ENCODE measurements at regions not wholly inside any gene's neighbourhood (a gene's known extent, or its start where the extent isn't known, plus 50 kb on each side); places are given as distances from the start of the nearest gene placed in this dataset.
"Not testable (repeated sequence)": the region's sequence is repeated elsewhere in the genome, so short reads cannot be mapped to it uniquely, and the experiment has no call there.

DNA sequence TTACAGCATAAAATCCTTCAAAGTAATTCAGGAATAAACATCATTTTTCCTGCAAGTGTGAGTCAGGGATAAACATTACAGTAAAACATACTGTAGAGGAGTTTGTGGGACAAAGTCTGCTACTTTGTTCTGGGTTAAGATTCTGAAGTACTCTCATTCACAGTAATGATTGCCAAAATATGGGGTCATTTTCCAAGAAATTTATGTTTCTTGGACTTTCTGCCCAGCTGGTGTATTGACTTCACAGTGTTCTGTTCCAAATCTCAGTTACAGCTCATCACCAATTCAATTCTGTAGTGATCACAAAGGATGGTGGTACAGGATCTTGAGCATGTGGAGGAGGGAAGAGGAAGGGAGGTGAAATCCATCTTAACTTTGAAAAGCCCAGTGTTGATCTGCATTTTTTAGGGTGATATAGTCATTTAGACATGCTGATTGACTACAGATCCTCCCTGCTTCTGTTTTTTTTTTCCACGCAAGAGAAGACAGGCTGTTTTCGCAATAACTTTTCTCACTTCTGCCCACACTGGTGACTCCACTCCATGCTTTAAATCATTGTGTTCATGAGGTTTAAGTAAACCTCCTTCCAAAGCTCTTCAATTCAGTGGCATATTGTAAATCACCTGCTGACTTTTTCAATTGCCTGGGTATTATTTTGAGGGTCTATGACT is 60.4 kb upstream of the C1orf53 start:
- H4K20me1 ChIP-seq (ENCODE audit: low read depth) = no peaks in the 10 kb centered on the region
- no peak overlapping the region for H3K4me3 ChIP-seq
- Mint-ChIP-seq H3K27me3 (ENCODE audit: insufficient read depth, low read depth) (no peaks in the 10 kb centered on the region), H3K27ac (no peak overlapping the region), H3K36me3 (no peaks in the 10 kb centered on the region), H3K9me3 (no peaks in the 10 kb centered on the region), H3K4me1 (no peaks in the 10 kb centered on the region), H3K4me3 (no peak overlapping the region)
- peak overlapping the region; percentile 53 for H2AFZ ChIP-seq (replicated peaks)
- no peaks in the 10 kb centered on the region for H3K4me1 ChIP-seq
- H3K9me3 ChIP-seq (ENCODE audit: low read depth) = no peaks in the 10 kb centered on the region
- H3K9ac ChIP-seq = no peak overlapping the region
- no peaks in the 10 kb centered on the region for H3F3A ChIP-seq (ENCODE audit: low read depth)
- no peak for DNase-seq (ENCODE audit: low spot score)
- no peaks in the 10 kb centered on the region for H3K27me3 ChIP-seq
- TF ChIP-seq EZH2phosphoT487 (IDR thresholded peaks at IDR 0.05) = no peak
- no peak for TF ChIP-seq CTCF (IDR thresholded peaks at IDR 0.05)
- TF ChIP-seq EZH2 (IDR thresholded peaks at IDR 0.05) = no peak
- H3K79me2 ChIP-seq (ENCODE audit: low read depth) = no peaks in the 10 kb centered on the region
- H3K27ac ChIP-seq = no peak overlapping the region
- H3K4me2 ChIP-seq = no peak overlapping the region
- H3K36me3 ChIP-seq = no peaks in the 10 kb centered on the region

DNA sequence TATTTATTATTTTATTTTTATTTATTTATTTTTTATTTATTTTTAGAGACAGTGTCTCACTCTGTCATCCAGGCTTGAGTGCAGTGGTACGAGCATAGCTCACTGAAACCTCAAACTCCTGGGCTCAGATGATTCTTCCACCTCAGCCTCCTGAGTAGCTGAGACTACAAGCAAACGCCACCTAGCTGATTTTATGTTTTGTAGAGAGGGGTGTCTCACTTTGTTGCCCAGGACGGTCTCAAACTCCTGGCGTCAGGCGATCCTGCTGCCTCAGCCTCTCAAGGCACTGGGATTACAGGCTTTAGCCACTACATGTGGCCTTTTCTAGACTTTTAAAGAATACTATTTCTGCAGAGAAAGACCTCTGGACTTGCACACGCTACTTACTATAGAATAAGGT is 61.3 kb upstream of the C1orf53 start:
- Mint-ChIP-seq H3K27ac (no peak overlapping the region), H3K4me3 (no peak overlapping the region), H3K36me3 (no peaks in the 10 kb centered on the region), H3K27me3 (ENCODE audit: insufficient read depth, low read depth) (peaks cover 2% of the 10 kb centered on the region), H3K9me3 (no peaks in the 10 kb centered on the region), H3K4me1 (no peaks in the 10 kb centered on the region)
- H3K9ac ChIP-seq = no peak overlapping the region
- H3K4me2 ChIP-seq = no peak overlapping the region
- H3K27me3 ChIP-seq = no peaks in the 10 kb centered on the region
- TF ChIP-seq EZH2phosphoT487 (IDR thresholded peaks at IDR 0.05) (no peak), EZH2 (IDR thresholded peaks at IDR 0.05) (no peak), CTCF (IDR thresholded peaks at IDR 0.05) (no peak)
- no peaks in the 10 kb centered on the region for H3K9me3 ChIP-seq (ENCODE audit: low read depth)
- no peaks in the 10 kb centered on the region for H3K79me2 ChIP-seq (ENCODE audit: low read depth)
- H3K27ac ChIP-seq = no peak overlapping the region
- no peak overlapping the region for H2AFZ ChIP-seq (replicated peaks)
- no peak for DNase-seq (ENCODE audit: low spot score)
- H4K20me1 ChIP-seq (ENCODE audit: low read depth) = no peaks in the 10 kb centered on the region
- no peak overlapping the region for H3K4me3 ChIP-seq
- no peaks in the 10 kb centered on the region for H3F3A ChIP-seq (ENCODE audit: low read depth)
- no peaks in the 10 kb centered on the region for H3K36me3 ChIP-seq
- no peaks in the 10 kb centered on the region for H3K4me1 ChIP-seq

DNA sequence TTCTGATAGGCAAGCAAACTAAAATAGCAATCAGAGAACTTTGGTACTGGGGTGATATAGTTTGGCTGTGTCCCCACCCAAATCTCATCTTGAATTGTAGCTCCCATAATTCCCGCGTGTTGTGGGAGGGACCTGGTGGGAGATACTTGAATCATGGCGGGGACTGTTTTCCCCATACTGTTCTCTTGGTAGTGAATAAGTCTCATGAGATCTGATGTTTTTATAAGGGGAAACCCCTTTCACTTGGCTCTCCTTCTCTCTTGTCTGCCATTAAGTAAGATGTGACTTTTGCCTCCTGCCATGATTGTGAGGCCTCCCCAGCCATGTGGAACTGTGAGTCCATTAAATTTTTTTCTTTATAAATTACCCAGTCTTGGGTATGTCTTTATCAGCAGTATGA is 62.6 kb upstream of the C1orf53 start:
- not testable (repeated sequence) for H3K36me3 Mint-ChIP-seq; H3K4me1 ChIP-seq; H3K9me3 ChIP-seq (ENCODE audit: low read depth); DNase-seq (ENCODE audit: low spot score); H3K27me3 Mint-ChIP-seq (ENCODE audit: insufficient read depth, low read depth); H3K9ac ChIP-seq; H3K36me3 ChIP-seq; H3K4me3 Mint-ChIP-seq; H3K4me2 ChIP-seq; H4K20me1 ChIP-seq (ENCODE audit: low read depth); H3K4me1 Mint-ChIP-seq; H3K9me3 Mint-ChIP-seq; H2AFZ ChIP-seq (replicated peaks); H3K79me2 ChIP-seq (ENCODE audit: low read depth); H3K27ac Mint-ChIP-seq; H3K27me3 ChIP-seq; H3K4me3 ChIP-seq; H3F3A ChIP-seq (ENCODE audit: low read depth); H3K27ac ChIP-seq

DNA sequence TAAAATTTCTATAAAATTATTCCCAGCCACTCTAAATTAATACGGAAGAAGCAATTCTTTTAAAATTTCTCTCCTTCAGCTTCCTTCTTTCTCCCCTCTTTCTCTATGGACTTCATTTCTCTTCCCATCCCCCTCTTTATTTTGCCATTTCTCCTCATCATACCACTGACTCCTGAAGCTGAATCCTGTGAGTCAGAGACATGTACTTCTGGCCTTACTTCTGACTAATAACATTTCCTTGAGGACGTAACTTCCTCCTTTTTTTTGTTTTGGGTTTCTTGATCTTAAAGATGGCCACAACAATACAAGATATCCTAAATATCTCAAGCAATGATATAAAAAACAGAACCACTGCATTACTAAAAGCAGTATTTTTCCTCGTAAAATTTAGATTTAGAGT is 63.6 kb upstream of the DENND1B start:
- Mint-ChIP-seq H3K9me3 (peaks cover 2% of the 10 kb centered on the region), H3K4me3 (no peak overlapping the region), H3K27me3 (ENCODE audit: insufficient read depth, low read depth) (peaks cover 2% of the 10 kb centered on the region), H3K27ac (no peak overlapping the region), H3K36me3 (no peaks in the 10 kb centered on the region), H3K4me1 (no peaks in the 10 kb centered on the region)
- Histone ChIP-seq H3K27ac (no peak overlapping the region), H3K4me1 (no peaks in the 10 kb centered on the region), H4K20me1 (ENCODE audit: low read depth) (no peaks in the 10 kb centered on the region), H3K36me3 (no peaks in the 10 kb centered on the region), H3K27me3 (no peaks in the 10 kb centered on the region), H3K4me3 (no peak overlapping the region), H3K9ac (no peak overlapping the region), H3F3A (ENCODE audit: low read depth) (no peaks in the 10 kb centered on the region), H3K79me2 (ENCODE audit: low read depth) (no peaks in the 10 kb centered on the region), H2AFZ (replicated peaks) (no peak overlapping the region), H3K4me2 (no peak overlapping the region), H3K9me3 (ENCODE audit: low read depth) (no peaks in the 10 kb centered on the region)
- DNase-seq (ENCODE audit: low spot score) = no peak
- no peak for TF ChIP-seq EZH2 (IDR thresholded peaks at IDR 0.05)
